ENCODE measurements at regions not wholly inside any gene's neighbourhood (a gene's known extent, or its start where the extent isn't known, plus 50 kb on each side); places are given as distances from the start of the nearest gene placed in this dataset.
A peak's percentile ranks its signal among the peaks of the same experiment; 100 is the strongest.

- Histone ChIP-seq H4K20me1 (no peaks in the 10 kb centered on the region), H3K9me3 (replicated peaks in 1 of 11) (peaks cover 0 to 19% (median 6%) of the 10 kb centered on the region in 11 experiments; a peak in 10 of 22 replicates), H3K27me3 (no peaks in the 10 kb centered on the region), H3K4me1 (peaks cover 0 to 10% (median 0%) of the 10 kb centered on the region in 10 experiments; a peak in 4 of 20 replicates), H3K36me3 (no peaks in the 10 kb centered on the region), H3K9ac (no peak overlapping the region), H3K27ac (no peak overlapping the region), H3K4me3 (no peak overlapping the region), H3K4me2 (no peak overlapping the region)
- no peak for TF ChIP-seq Cebpa-rat (IDR thresholded peaks at IDR 0.05)
These were observed 284.7 kb upstream of the MAP3K1 start for GRCh38 chr5:56530626-56531138.

DNA sequence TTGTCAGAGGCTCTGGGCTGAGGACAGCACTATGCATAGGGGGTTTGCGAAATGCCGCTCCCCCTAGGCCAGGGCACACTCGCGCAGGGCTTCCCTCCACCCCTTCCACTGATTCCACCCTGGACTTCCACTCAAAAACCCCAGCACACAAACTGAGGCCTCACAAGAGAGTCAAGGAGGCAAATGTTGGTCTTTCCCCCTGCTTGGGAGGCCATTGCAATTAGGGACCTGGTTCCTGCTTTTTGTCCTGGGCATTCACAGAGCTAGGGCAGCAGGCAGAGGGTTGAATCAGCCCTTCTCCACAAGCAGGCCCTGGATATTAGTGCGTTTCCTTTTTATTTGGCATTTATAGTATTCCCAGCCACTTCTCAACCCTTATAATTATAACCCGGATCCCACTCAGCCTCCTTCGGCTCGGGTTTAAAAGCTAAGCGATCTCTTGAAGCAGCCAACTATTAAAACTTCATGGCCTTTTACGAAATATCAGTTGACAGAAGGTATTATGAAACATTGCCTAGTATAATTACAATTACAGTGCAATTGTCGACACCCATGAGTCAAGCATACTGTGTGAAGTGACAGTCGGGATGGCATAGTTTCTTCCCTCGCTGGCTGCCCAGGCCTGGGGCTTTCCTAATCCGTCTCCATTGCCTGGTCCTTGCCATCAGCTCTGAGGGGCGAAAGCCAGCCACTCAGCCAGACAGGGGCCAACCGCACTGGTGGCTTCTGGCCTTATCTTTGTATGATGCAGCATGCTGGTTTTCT is 285.5 kb upstream of the MAP3K1 start:
- Histone ChIP-seq H3K9me3 (replicated peaks in 1 of 11) (peaks cover 0 to 17% (median 4%) of the 10 kb centered on the region in 11 experiments; a peak in 9 of 22 replicates), H3K4me1 (peaks cover 0 to 10% (median under 1%) of the 10 kb centered on the region in 10 experiments; a peak in 5 of 20 replicates), H3K4me3 (no peak overlapping the region)

GRCh38 chr5:56527174-56527573 is 288.2 kb upstream of the MAP3K1 start:
- no peaks in the 10 kb centered on the region for H3K27me3 ChIP-seq
- peaks cover 0 to 3% (median 0%) of the 10 kb centered on the region in 11 experiments; a peak in 3 of 22 replicates for H3K9me3 ChIP-seq (replicated peaks in 1 of 11)
- no peak overlapping the region for H3K4me2 ChIP-seq
- H3K9ac ChIP-seq = no peak overlapping the region
- no peak for TF ChIP-seq Cebpa-rat (IDR thresholded peaks at IDR 0.05)
- H4K20me1 ChIP-seq = no peaks in the 10 kb centered on the region
- H3K4me1 ChIP-seq = peaks cover 0 to 27% (median under 1%) of the 10 kb centered on the region in 10 experiments; a peak in 7 of 20 replicates
- no peaks in the 10 kb centered on the region for H3K36me3 ChIP-seq
- H3K4me3 ChIP-seq = no peak overlapping the region
- no peak overlapping the region for H3K27ac ChIP-seq

More for the DNA sequence above, 285.5 kb upstream of the MAP3K1 start:
- H3K36me3 ChIP-seq = no peaks in the 10 kb centered on the region
- no peak overlapping the region for H3K4me2 ChIP-seq
- no peaks in the 10 kb centered on the region for H3K27me3 ChIP-seq
- TF ChIP-seq Cebpa-rat (IDR thresholded peaks at IDR 0.05) = no peak
- no peak overlapping the region for H3K9ac ChIP-seq
- no peaks in the 10 kb centered on the region for H4K20me1 ChIP-seq
- H3K27ac ChIP-seq = no peak overlapping the region

- H3K27ac ChIP-seq = no peak overlapping the region
- no peaks in the 10 kb centered on the region for H4K20me1 ChIP-seq
- H3K9ac ChIP-seq = no peak overlapping the region
- peaks cover 0 to 29% (median under 1%) of the 10 kb centered on the region in 10 experiments; a peak in 4 of 20 replicates for H3K4me1 ChIP-seq
- H3K4me2 ChIP-seq = no peak overlapping the region
- TF ChIP-seq Cebpa-rat (IDR thresholded peaks at IDR 0.05) = no peak
- H3K9me3 ChIP-seq (replicated peaks in 1 of 11) = peaks cover 0 to 9% (median 5%) of the 10 kb centered on the region in 11 experiments; a peak in 7 of 22 replicates
- H3K36me3 ChIP-seq = no peaks in the 10 kb centered on the region
- no peaks in the 10 kb centered on the region for H3K27me3 ChIP-seq
- no peak overlapping the region for H3K4me3 ChIP-seq
These were observed 290.2 kb upstream of the MAP3K1 start for GRCh38 chr5:56525113-56525512.

GRCh38 chr5:56523790-56524575 is 290.9 kb upstream of the ANKRD55 start:
- no peak overlapping the region for H3K4me3 ChIP-seq
- peaks cover 0 to 9% (median 5%) of the 10 kb centered on the region in 11 experiments; a peak in 7 of 22 replicates for H3K9me3 ChIP-seq (replicated peaks in 1 of 11)
- H4K20me1 ChIP-seq = no peaks in the 10 kb centered on the region
- no peaks in the 10 kb centered on the region for H3K36me3 ChIP-seq
- H3K27me3 ChIP-seq = no peaks in the 10 kb centered on the region
- H3K9ac ChIP-seq = no peak overlapping the region
- TF ChIP-seq Cebpa-rat (IDR thresholded peaks at IDR 0.05) = no peak
- H3K4me1 ChIP-seq = peaks cover 0 to 29% (median 7%) of the 10 kb centered on the region in 10 experiments; a peak in 9 of 20 replicates
- H3K27ac ChIP-seq = peak overlapping the region in 1 of 11 experiments; percentile 9; a peak in 1 of 22 replicates
- peak overlapping the region in 2 of 11 experiments; percentile 60 to 87; a peak in 5 of 22 replicates for H3K4me2 ChIP-seq

- Histone ChIP-seq H3K4me1 (peaks cover 9 to 30% (median 14%) of the 10 kb centered on the region in 10 experiments), H3K9ac (no peak overlapping the region), H3K9me3 (replicated peaks in 1 of 11) (peaks cover 0 to 9% (median 5%) of the 10 kb centered on the region in 11 experiments; a peak in 7 of 22 replicates), H3K27ac (peak overlapping the region in 2 of 11 experiments; percentile 9 to 14; a peak in 2 of 22 replicates), H3K4me3 (no peak overlapping the region), H3K27me3 (no peaks in the 10 kb centered on the region), H4K20me1 (no peaks in the 10 kb centered on the region), H3K4me2 (peak overlapping the region in 2 of 11 experiments; percentile 60 to 87; a peak in 4 of 22 replicates), H3K36me3 (no peaks in the 10 kb centered on the region)
- TF ChIP-seq Cebpa-rat (IDR thresholded peaks at IDR 0.05) = no peak
These were observed 289.8 kb upstream of the ANKRD55 start for GRCh38 chr5:56522960-56523359.

- TF ChIP-seq Cebpa-rat (IDR thresholded peaks at IDR 0.05) = peak in 3 of 11 experiments; percentile 18 to 43 (median 39); a peak in 2 of 22 replicates
- H3K9ac ChIP-seq = no peak overlapping the region
- H4K20me1 ChIP-seq = no peaks in the 10 kb centered on the region
- H3K4me2 ChIP-seq = peak overlapping the region in 2 of 11 experiments; percentile 60 to 87; a peak in 2 of 22 replicates
- peaks cover 16 to 38% (median 22%) of the 10 kb centered on the region in 10 experiments for H3K4me1 ChIP-seq
- H3K27me3 ChIP-seq = no peaks in the 10 kb centered on the region
- no peak overlapping the region for H3K4me3 ChIP-seq
- H3K36me3 ChIP-seq = no peaks in the 10 kb centered on the region
- no peak overlapping the region for H3K27ac ChIP-seq
- H3K9me3 ChIP-seq (replicated peaks in 1 of 11) = peaks cover 0 to 9% (median 5%) of the 10 kb centered on the region in 11 experiments; a peak in 7 of 22 replicates
These were observed 289.0 kb upstream of the ANKRD55 start for GRCh38 chr5:56522169-56522568.

- H3K9me3 ChIP-seq (replicated peaks in 1 of 11) = peaks cover 0 to 9% (median 5%) of the 10 kb centered on the region in 11 experiments; a peak in 7 of 22 replicates
- no peak overlapping the region for H3K4me3 ChIP-seq
- H3K27me3 ChIP-seq = no peaks in the 10 kb centered on the region
- TF ChIP-seq Cebpa-rat (IDR thresholded peaks at IDR 0.05) = no peak
- H3K27ac ChIP-seq = no peak overlapping the region
- H3K36me3 ChIP-seq = no peaks in the 10 kb centered on the region
- no peaks in the 10 kb centered on the region for H4K20me1 ChIP-seq
- no peak overlapping the region for H3K4me2 ChIP-seq
- H3K9ac ChIP-seq = no peak overlapping the region
- H3K4me1 ChIP-seq = peaks cover 27 to 48% (median 32%) of the 10 kb centered on the region in 10 experiments
These were observed 288.0 kb upstream of the ANKRD55 start for GRCh38 chr5:56520986-56521730.
